WTC11 (cell line): ENCODE measurements at regions not wholly inside any gene's neighbourhood (a gene's known extent, or its start where the extent isn't known, plus 50 kb on each side); places are given as distances from the start of the nearest gene placed in this dataset.

Experiments
- ATF6 ChIP-seq: sonication (generic); formaldehyde crosslinking; IDR thresholded peaks from 2 replicates; pipeline ENCODE4 v1.8.1; 2023; ENCODE audit warnings: mild to moderate bottlenecking, missing genetic modification reagents
- CTCF ChIP-seq: fragments of 200-600 bp; IDR thresholded peaks from 2 replicates; pipeline ENCODE4 v1.8.0; 2022; ENCODE audit warnings: antibody characterized with exemption
- E2F4 ChIP-seq: sonication (generic); formaldehyde crosslinking; IDR thresholded peaks from 2 replicates; pipeline ENCODE4 v1.8.1; 2022; ENCODE audit warnings: low read depth, mild to moderate bottlenecking, moderate library complexity, missing genetic modification reagents, borderline replicate concordance
- ETV6 ChIP-seq: sonication (generic); formaldehyde crosslinking; IDR thresholded peaks from 2 replicates; pipeline ENCODE4 v1.8.1; 2022; ENCODE audit warnings: mild to moderate bottlenecking, missing genetic modification reagents
- FOXP4 ChIP-seq: sonication (generic); formaldehyde crosslinking; IDR thresholded peaks from 2 replicates; pipeline ENCODE4 v1.8.0; 2022; ENCODE audit warnings: mild to moderate bottlenecking, missing genetic modification reagents
- MLX ChIP-seq: sonication (generic); formaldehyde crosslinking; IDR thresholded peaks from 2 replicates; pipeline ENCODE4 v1.8.1; 2023; ENCODE audit warnings: mild to moderate bottlenecking, missing genetic modification reagents, moderate library complexity

GRCh38 chr4:123284168-123284567 is 112.4 kb upstream of the SPRY1 start:
- TF ChIP-seq ETV6 (CRISPR knock-in tag): no peak
- TF ChIP-seq ATF6 (CRISPR knock-in tag): no peak
- no peak for TF ChIP-seq CTCF
- no peak for TF ChIP-seq E2F4 (CRISPR knock-in tag)
- no peak for TF ChIP-seq FOXP4
- no peak for TF ChIP-seq MLX (CRISPR knock-in tag)
